K562 (cell line): ENCODE measurements at regions not wholly inside any gene's neighbourhood (a gene's known extent, or its start where the extent isn't known, plus 50 kb on each side); places are given as distances from the start of the nearest gene placed in this dataset.

Experiments used
- E4F1 ChIP-seq: fragments of 250-450 bp; sonication (Bioruptor Pico); IDR thresholded peaks from 2 replicates; pipeline ENCODE4 v1.5.0; 2021; ENCODE audit warnings: mild to moderate bottlenecking, borderline replicate concordance
- ESRRB ChIP-seq: fragments of 250-450 bp; sonication (Bioruptor Pico); IDR thresholded peaks from 2 replicates; pipeline ENCODE4 v1.5.0; 2020; ENCODE audit warnings: mild to moderate bottlenecking, moderate library complexity, borderline replicate concordance
- HCFC1 ChIP-seq: IDR thresholded peaks from 2 replicates; pipeline ENCODE4 v1.6.1; 2012; ENCODE audit warnings: low read depth, low read length, improper control_type of control experiment
- HEY1 ChIP-seq: fragments of 250-450 bp; sonication (Bioruptor Pico); IDR thresholded peaks from 2 replicates; pipeline ENCODE4 v1.5.0; 2020; ENCODE audit warnings: mild to moderate bottlenecking, moderate library complexity, borderline replicate concordance
- JUNB ChIP-seq: fragments of 450-650 bp; formaldehyde crosslinking; conservative IDR thresholded peaks from 2 replicates; pipeline ENCODE4 v1.4.0; 2020; ENCODE audit warnings: mild to moderate bottlenecking
- MIER1 ChIP-seq: fragments of 450-650 bp; IDR thresholded peaks from 2 replicates; pipeline ENCODE4 v1.6.1; 2016; ENCODE audit warnings: antibody characterized with exemption, mild to moderate bottlenecking, low read depth
- ZKSCAN8 ChIP-seq: fragments of 200-800 bp; sonication (Bioruptor generic); IDR thresholded peaks from 2 replicates; pipeline ENCODE4 v1.6.1; 2016; ENCODE audit warnings: missing genetic modification characterization, missing compliant biosample characterization
- ZNF316 ChIP-seq: fragments of 450-650 bp; IDR thresholded peaks from 2 replicates; pipeline ENCODE4 v1.6.1; 2016
- ZNF639 ChIP-seq, 2 experiments: fragments of 200-800 bp in 1 of 2; sonication (Bioruptor generic) in 1 of 2; sonication (generic) in 1 of 2; formaldehyde crosslinking in 1 of 2; IDR thresholded peaks in 1 of 2; conservative IDR thresholded peaks in 1 of 2; 2 replicates each; pipeline versions ENCODE4 v1.5.0 to v1.6.1; 2016 to 2020; ENCODE audit warnings: missing compliant biosample characterization in 1 of 2, missing genetic modification characterization in 1 of 2, missing genetic modification reagents in 1 of 2
- ZNF766 ChIP-seq: fragments of 200-800 bp; sonication (Bioruptor generic); conservative IDR thresholded peaks from 2 replicates; pipeline ENCODE4 v1.6.1; 2016; ENCODE audit warnings: missing genetic modification characterization, missing compliant biosample characterization

GRCh38 chr4:176999935-177000543, 207.3 kb upstream of the VEGFC start (continued):
- TF ChIP-seq E4F1 (CRISPR knock-in tag) (no peak), ZNF766 (CRISPR knock-in tag) (no peak), ZNF316 (no peak), ZKSCAN8 (CRISPR knock-in tag) (no peak), MIER1 (no peak), ZNF639 (CRISPR knock-in tag; conservative IDR thresholded peaks at IDR 0.05 in 1 of 2, IDR thresholded peaks at IDR 0.05 in 1 of 2) (no peak), HCFC1 (no peak), HEY1 (no peak), ESRRB (no peak), JUNB (CRISPR knock-in tag) (no peak)
